ENCODE measurements at regions not wholly inside any gene's neighbourhood (a gene's known extent, or its start where the extent isn't known, plus 50 kb on each side); places are given as distances from the start of the nearest gene placed in this dataset.

- TF ChIP-seq POLR2A (IDR thresholded peaks at IDR 0.05) = no peak
- no peak for TF ChIP-seq CTCF (IDR thresholded peaks at IDR 0.05)
Measured at GRCh38 chr20:11982289-11982954, 64.7 kb downstream of the BTBD3 start.
